Activated CD8-positive, alpha-beta T cell treated with anti-CD3 and anti-CD28 coated beads for 36 hours (primary cell): ENCODE measurements at regions not wholly inside any gene's neighbourhood (a gene's known extent, or its start where the extent isn't known, plus 50 kb on each side); places are given as distances from the start of the nearest gene placed in this dataset.

Experiments used
- ATAC-seq: fragments of 200-7000 bp; cut with Tn5 transposase; one replicate; pipeline ENCODE4 v1.10.0; 2021; ENCODE audit warnings: mild to moderate bottlenecking, moderate library complexity
- CTCF ChIA-PET: fragments of 350-600 bp; sonication (Branson Sonifier 250); formaldehyde crosslinking; loops from one replicate; lab custom pipeline; 2021; ENCODE audit warnings: antibody characterized with exemption; lab: Charles Lee
- POLR2A ChIA-PET: fragments of 350-600 bp; sonication (Branson Sonifier 250); formaldehyde crosslinking; loops from one replicate; lab custom pipeline; 2021; ENCODE audit warnings: antibody characterized with exemption; lab: Charles Lee
- DNase-seq: peaks from one replicate; pipeline ENCODE4 v3.0.0-alpha.2; 2020
- H3K27ac Mint-ChIP-seq: one replicate; pipeline ENCODE4 v1.8.0; 2021; ENCODE audit warnings: mild to moderate bottlenecking, mixed read lengths
- H3K27me3 Mint-ChIP-seq: one replicate; pipeline ENCODE4 v1.8.0; 2021; ENCODE audit warnings: mixed read lengths
- H3K36me3 Mint-ChIP-seq: one replicate; pipeline ENCODE4 v1.8.0; 2021; ENCODE audit warnings: low read depth, mixed read lengths
- H3K4me1 Mint-ChIP-seq: one replicate; pipeline ENCODE4 v1.8.0; 2021; ENCODE audit warnings: low read depth, mixed read lengths
- H3K4me3 Mint-ChIP-seq: one replicate; pipeline ENCODE4 v1.8.0; 2021; ENCODE audit warnings: mild to moderate bottlenecking, moderate library complexity, mixed read lengths
- H3K9me3 Mint-ChIP-seq: one replicate; pipeline ENCODE4 v1.8.0; 2021; ENCODE audit warnings: mixed read lengths
- intact Hi-C: fragments of 100-400 bp; cut with micrococcal nuclease; formaldehyde crosslinking; loops from one replicate; pipeline ENCODE4 v1.10.0; 2022
- TF ChIP-seq, protein P1 (sequence below): fragments of 200-600 bp; IDR thresholded peaks from one replicate; pipeline ENCODE4 v1.8.0; 2022; ENCODE audit warnings: antibody characterized with exemption, mild to moderate bottlenecking

DNA sequence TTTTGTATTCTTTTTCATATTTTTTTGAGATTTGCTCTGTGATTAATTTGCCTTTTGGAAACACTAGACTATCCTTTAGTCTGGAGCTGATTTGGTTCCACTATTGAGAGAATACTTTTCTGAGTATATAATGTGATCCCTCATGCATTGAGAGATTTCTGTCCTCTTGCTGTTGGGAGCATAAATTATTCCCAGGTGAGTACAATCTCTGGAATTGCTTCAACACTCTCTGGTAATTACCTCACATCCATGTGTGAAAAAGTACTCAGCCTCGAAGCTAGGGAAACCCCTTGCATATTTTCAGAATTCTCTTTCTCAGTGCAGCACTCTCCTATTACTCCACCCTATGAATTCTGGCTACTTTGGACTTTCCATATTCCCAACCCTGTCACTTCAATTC, 550.0 kb downstream of the RAPGEF2 start:
- no peaks in the 10 kb centered on the region for H3K4me1 Mint-ChIP-seq
- TF ChIP-seq, protein P1, sequence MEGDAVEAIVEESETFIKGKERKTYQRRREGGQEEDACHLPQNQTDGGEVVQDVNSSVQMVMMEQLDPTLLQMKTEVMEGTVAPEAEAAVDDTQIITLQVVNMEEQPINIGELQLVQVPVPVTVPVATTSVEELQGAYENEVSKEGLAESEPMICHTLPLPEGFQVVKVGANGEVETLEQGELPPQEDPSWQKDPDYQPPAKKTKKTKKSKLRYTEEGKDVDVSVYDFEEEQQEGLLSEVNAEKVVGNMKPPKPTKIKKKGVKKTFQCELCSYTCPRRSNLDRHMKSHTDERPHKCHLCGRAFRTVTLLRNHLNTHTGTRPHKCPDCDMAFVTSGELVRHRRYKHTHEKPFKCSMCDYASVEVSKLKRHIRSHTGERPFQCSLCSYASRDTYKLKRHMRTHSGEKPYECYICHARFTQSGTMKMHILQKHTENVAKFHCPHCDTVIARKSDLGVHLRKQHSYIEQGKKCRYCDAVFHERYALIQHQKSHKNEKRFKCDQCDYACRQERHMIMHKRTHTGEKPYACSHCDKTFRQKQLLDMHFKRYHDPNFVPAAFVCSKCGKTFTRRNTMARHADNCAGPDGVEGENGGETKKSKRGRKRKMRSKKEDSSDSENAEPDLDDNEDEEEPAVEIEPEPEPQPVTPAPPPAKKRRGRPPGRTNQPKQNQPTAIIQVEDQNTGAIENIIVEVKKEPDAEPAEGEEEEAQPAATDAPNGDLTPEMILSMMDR = no peak
- no peaks in the 10 kb centered on the region for H3K36me3 Mint-ChIP-seq
- no peaks in the 10 kb centered on the region for H3K27me3 Mint-ChIP-seq
- intact Hi-C loops = no loop called here
- DNase-seq (no peak), ATAC-seq (no peak)
- peaks cover 7% of the 10 kb centered on the region for H3K9me3 Mint-ChIP-seq
- H3K27ac Mint-ChIP-seq = no peak overlapping the region
- H3K4me3 Mint-ChIP-seq = no peak overlapping the region
- POLR2A ChIA-PET = no interaction called here
- CTCF ChIA-PET = no interaction called here

DNA sequence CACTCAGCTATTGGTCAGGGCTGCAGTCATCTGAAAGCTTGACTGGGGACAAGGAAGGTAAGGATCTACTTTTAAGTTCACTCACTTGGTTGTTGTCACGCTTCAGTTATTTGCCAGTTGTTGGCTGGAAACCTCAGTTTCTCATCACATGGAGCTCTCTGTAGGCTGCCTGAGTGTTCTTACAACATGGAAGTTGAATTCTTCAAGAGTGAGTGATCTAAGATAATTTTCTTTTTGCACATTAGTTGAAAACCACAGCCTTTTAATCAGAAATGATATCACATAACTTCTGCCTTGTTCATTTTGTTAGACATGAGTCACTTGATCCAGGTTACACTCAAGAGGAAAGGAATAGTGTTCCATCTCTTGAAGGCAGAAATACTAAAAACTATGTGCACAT, 552.7 kb downstream of the RAPGEF2 start:
- Mint-ChIP-seq H3K9me3 (peaks cover 1% of the 10 kb centered on the region), H3K27ac (no peak overlapping the region), H3K36me3 (no peaks in the 10 kb centered on the region), H3K27me3 (no peaks in the 10 kb centered on the region), H3K4me3 (no peak overlapping the region), H3K4me1 (no peaks in the 10 kb centered on the region)
- TF ChIP-seq, protein P1 = no peak
- POLR2A ChIA-PET = no interaction called here
- ATAC-seq = no peak
- no peak for DNase-seq
- intact Hi-C loops = no loop called here
- CTCF ChIA-PET = no interaction called here

DNA sequence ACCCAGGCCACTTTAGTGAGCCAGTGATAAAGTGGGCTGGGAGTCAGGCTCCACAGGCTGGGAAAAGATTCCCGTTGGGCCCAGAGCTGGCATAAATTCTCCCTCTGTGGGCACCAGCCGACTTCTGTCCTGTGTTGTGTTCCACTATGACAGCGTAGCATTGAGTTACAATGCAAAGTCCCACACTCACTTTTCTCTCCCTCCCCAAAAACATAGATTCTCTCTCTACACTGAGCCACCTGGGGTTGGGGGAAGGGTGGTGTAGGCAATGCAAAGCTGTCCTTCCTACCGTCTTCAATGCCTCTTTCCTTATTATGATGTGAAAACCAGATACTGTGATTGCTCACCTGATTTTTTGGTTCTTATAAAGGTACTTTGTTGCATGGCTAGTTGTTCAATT, 566.2 kb downstream of the RAPGEF2 start:
- DNase-seq (no peak), ATAC-seq (no peak)
- TF ChIP-seq, protein P1 = no peak
- H3K27me3 Mint-ChIP-seq = no peaks in the 10 kb centered on the region
- CTCF ChIA-PET = no interaction called here
- H3K4me1 Mint-ChIP-seq = no peaks in the 10 kb centered on the region
- no peak overlapping the region for H3K4me3 Mint-ChIP-seq
- POLR2A ChIA-PET = no interaction called here
- H3K36me3 Mint-ChIP-seq = no peaks in the 10 kb centered on the region
- no peak overlapping the region for H3K27ac Mint-ChIP-seq
- H3K9me3 Mint-ChIP-seq = no peaks in the 10 kb centered on the region
- intact Hi-C loops = no loop called here

DNA sequence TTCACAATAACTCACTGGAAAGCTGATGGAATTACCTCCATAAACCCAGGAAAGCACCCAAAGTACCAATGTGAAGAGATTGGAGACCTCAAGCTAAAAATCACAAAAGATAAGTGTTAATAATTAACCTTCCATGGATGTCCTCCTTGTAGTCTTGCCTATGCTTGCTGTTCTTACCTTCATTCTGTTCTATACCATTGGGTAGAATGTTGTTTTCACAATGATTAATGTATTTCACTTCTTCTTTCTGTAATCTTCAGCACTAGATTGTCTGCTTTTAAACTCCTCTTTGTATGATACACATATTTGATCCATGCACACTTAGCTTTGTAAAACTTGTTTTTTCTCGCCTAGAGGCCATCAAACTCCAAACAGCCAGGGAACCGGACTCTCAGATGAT, 570.3 kb downstream of the RAPGEF2 start:
- intact Hi-C loops = no loop called here
- H3K9me3 Mint-ChIP-seq = no peaks in the 10 kb centered on the region
- ATAC-seq (no peak), DNase-seq (no peak)
- ChIA-PET CTCF (no interaction called here), POLR2A (no interaction called here)
- no peak overlapping the region for H3K27ac Mint-ChIP-seq
- H3K4me1 Mint-ChIP-seq = no peaks in the 10 kb centered on the region
- no peaks in the 10 kb centered on the region for H3K36me3 Mint-ChIP-seq
- TF ChIP-seq, protein P1 = no peak
- H3K27me3 Mint-ChIP-seq = no peaks in the 10 kb centered on the region
- H3K4me3 Mint-ChIP-seq = no peak overlapping the region

DNA sequence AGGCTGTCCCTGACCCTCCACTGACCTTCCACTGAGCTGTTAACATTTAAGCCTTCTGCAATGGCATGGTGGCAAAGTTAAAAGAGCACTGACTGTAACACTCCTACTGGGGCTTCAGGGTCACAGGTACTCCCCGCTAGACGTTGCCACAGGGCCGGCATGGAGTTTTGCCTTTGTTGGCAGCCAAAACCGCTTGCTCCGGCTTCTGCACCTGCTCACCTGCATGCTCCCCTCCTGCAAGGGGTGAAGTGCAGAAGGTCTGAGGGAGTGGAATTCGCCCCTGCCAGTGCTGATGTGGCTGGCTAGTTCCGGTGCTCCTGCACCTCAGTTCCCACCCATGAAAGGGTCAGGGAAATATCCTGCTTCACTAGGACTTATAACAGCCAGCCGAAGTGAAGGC, 571.4 kb downstream of the RAPGEF2 start:
- CTCF ChIA-PET = no interaction called here
- H3K27ac Mint-ChIP-seq = no peak overlapping the region
- no peaks in the 10 kb centered on the region for H3K27me3 Mint-ChIP-seq
- no peaks in the 10 kb centered on the region for H3K36me3 Mint-ChIP-seq
- TF ChIP-seq, protein P1 = no peak
- DNase-seq (no peak), ATAC-seq (no peak)
- H3K4me3 Mint-ChIP-seq = no peak overlapping the region
- no peaks in the 10 kb centered on the region for H3K4me1 Mint-ChIP-seq
- H3K9me3 Mint-ChIP-seq = no peaks in the 10 kb centered on the region
- POLR2A ChIA-PET = no interaction called here
- intact Hi-C loops = no loop called here
